ENCODE measurements at regions not wholly inside any gene's neighbourhood (a gene's known extent, or its start where the extent isn't known, plus 50 kb on each side); places are given as distances from the start of the nearest gene placed in this dataset.

- no peaks in the 10 kb centered on the region for H3K4me1 Mint-ChIP-seq (ENCODE audit: low read depth)
- no peaks in the 10 kb centered on the region for H3K27me3 Mint-ChIP-seq (ENCODE audit: low read depth)
- no peaks in the 10 kb centered on the region for H3K36me3 Mint-ChIP-seq (ENCODE audit: low read depth)
- H3K27ac Mint-ChIP-seq = no peak overlapping the region
- no peak overlapping the region for H3K4me3 Mint-ChIP-seq
- H3K9me3 Mint-ChIP-seq = no peaks in the 10 kb centered on the region
Measured at GRCh38 chr1:56050911-56051310, 528.5 kb downstream of the PLPP3 start.

DNA sequence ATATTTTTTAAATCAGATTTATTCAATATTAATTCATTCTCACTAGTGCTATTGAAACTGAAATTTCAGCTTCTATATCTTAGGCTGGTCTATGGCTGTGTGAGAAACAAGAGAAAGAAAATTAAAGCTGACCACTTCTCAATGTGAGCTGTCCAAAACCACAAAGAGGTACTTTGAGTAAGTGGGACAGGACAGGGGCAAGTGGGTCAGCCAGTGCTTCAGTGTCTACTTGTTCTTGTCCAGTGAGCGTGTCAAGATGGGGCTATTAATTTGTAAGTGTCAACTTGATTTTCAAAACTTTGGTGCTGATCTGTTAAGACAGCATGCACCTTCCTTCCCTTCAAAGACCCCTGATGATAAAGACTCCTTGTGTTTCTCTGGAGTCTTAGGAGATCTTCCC, 533.9 kb downstream of the PLPP3 start:
- no peak overlapping the region for H3K27ac Mint-ChIP-seq
- H3K4me1 Mint-ChIP-seq (ENCODE audit: low read depth) = no peaks in the 10 kb centered on the region
- no peaks in the 10 kb centered on the region for H3K27me3 Mint-ChIP-seq (ENCODE audit: low read depth)
- H3K36me3 Mint-ChIP-seq (ENCODE audit: low read depth) = no peaks in the 10 kb centered on the region
- no peaks in the 10 kb centered on the region for H3K9me3 Mint-ChIP-seq
- no peak overlapping the region for H3K4me3 Mint-ChIP-seq

GRCh38 chr1:56045062-56045461, 534.3 kb downstream of the PLPP3 start:
- Mint-ChIP-seq H3K36me3 (ENCODE audit: low read depth) (no peaks in the 10 kb centered on the region), H3K27ac (no peak overlapping the region), H3K27me3 (ENCODE audit: low read depth) (no peaks in the 10 kb centered on the region)

GRCh38 chr1:56036479-56036878, 542.9 kb downstream of the PLPP3 start:
- no peaks in the 10 kb centered on the region for H3K9me3 Mint-ChIP-seq
- H3K27ac Mint-ChIP-seq = no peak overlapping the region
- H3K27me3 Mint-ChIP-seq (ENCODE audit: low read depth) = no peaks in the 10 kb centered on the region
- no peaks in the 10 kb centered on the region for H3K36me3 Mint-ChIP-seq (ENCODE audit: low read depth)
- no peak overlapping the region for H3K4me3 Mint-ChIP-seq
- no peaks in the 10 kb centered on the region for H3K4me1 Mint-ChIP-seq (ENCODE audit: low read depth)

More at GRCh38 chr1:56045062-56045461, 534.3 kb downstream of the PLPP3 start:
- Mint-ChIP-seq H3K4me3 (no peak overlapping the region), H3K9me3 (no peaks in the 10 kb centered on the region), H3K4me1 (ENCODE audit: low read depth) (no peaks in the 10 kb centered on the region)

DNA sequence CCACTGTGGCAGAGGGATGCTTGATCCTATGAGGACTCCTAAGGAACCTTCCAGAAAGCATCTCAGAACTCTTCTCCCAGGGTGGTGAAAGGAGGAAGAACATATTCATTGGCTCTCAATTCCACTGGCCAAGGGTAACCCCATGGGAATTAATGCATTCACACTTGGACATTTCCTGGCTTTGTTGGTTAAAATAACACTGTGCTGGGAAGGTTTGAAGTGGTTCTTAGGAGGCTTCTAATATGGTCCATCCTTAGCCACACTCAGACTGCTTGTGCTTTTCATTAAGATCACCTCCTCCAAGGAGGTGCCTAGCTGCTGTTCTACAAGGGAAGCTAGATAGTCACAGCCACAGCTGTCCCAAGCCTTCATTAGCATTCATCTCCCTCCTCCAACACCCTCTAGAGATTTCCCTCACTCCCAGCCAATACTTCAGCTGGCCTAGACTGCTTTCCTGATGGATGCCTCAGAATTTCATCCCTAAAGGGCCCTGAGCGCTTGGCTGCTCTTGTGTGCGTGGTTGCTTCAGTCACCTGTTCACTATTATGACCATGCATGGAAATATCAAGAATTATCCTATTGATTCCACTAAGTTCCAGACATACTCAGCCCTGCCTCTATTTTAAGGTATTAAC, 544.4 kb downstream of the PLPP3 start:
- H3K27me3 Mint-ChIP-seq (ENCODE audit: low read depth) = no peaks in the 10 kb centered on the region
- no peak overlapping the region for H3K4me3 Mint-ChIP-seq
- no peaks in the 10 kb centered on the region for H3K36me3 Mint-ChIP-seq (ENCODE audit: low read depth)
- H3K27ac Mint-ChIP-seq = no peak overlapping the region
- no peaks in the 10 kb centered on the region for H3K4me1 Mint-ChIP-seq (ENCODE audit: low read depth)
- H3K9me3 Mint-ChIP-seq = no peaks in the 10 kb centered on the region

GRCh38 chr1:56034222-56034621, 545.1 kb downstream of the PLPP3 start:
- H3K27me3 Mint-ChIP-seq (ENCODE audit: low read depth) = no peaks in the 10 kb centered on the region
- no peak overlapping the region for H3K27ac Mint-ChIP-seq
- no peak overlapping the region for H3K4me3 Mint-ChIP-seq
- H3K9me3 Mint-ChIP-seq = no peaks in the 10 kb centered on the region
- H3K36me3 Mint-ChIP-seq (ENCODE audit: low read depth) = no peaks in the 10 kb centered on the region
- no peaks in the 10 kb centered on the region for H3K4me1 Mint-ChIP-seq (ENCODE audit: low read depth)

GRCh38 chr1:56033321-56034037, 545.9 kb downstream of the PLPP3 start:
- Mint-ChIP-seq H3K9me3 (no peaks in the 10 kb centered on the region), H3K36me3 (ENCODE audit: low read depth) (no peaks in the 10 kb centered on the region), H3K4me3 (no peak overlapping the region), H3K27ac (no peak overlapping the region), H3K27me3 (ENCODE audit: low read depth) (no peaks in the 10 kb centered on the region), H3K4me1 (ENCODE audit: low read depth) (no peaks in the 10 kb centered on the region)

- Mint-ChIP-seq H3K27me3 (ENCODE audit: low read depth) (no peaks in the 10 kb centered on the region), H3K4me3 (no peak overlapping the region), H3K36me3 (ENCODE audit: low read depth) (no peaks in the 10 kb centered on the region), H3K27ac (no peak overlapping the region), H3K4me1 (ENCODE audit: low read depth) (no peaks in the 10 kb centered on the region), H3K9me3 (no peaks in the 10 kb centered on the region)
Measured at GRCh38 chr1:56032096-56032676, 547.2 kb downstream of the PLPP3 start.

DNA sequence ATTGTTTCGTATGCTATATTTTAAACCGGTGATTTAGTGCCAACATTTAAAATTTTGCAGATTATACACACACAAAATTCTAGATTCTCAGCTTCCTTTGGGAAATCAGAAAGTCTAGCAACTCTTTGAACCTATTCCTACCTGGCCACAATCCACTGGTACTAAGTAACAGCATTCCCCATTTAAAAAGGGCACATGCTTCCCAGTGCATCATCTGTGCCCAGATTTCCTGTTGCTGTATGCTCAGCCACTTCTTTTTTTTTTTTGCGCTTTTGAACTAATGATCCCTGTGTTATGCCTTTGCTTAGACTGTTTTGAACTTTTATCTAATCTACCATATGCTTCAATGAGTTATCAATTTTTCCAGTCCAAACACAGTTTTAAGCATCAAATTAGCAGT, 548.4 kb downstream of the PLPP3 start:
- Mint-ChIP-seq H3K27me3 (ENCODE audit: low read depth) (no peaks in the 10 kb centered on the region), H3K9me3 (no peaks in the 10 kb centered on the region), H3K36me3 (ENCODE audit: low read depth) (no peaks in the 10 kb centered on the region), H3K27ac (no peak overlapping the region), H3K4me1 (ENCODE audit: low read depth) (no peaks in the 10 kb centered on the region), H3K4me3 (no peak overlapping the region)

- Mint-ChIP-seq H3K4me1 (ENCODE audit: low read depth) (no peaks in the 10 kb centered on the region), H3K27ac (no peak overlapping the region), H3K36me3 (ENCODE audit: low read depth) (no peaks in the 10 kb centered on the region), H3K4me3 (no peak overlapping the region), H3K9me3 (no peaks in the 10 kb centered on the region), H3K27me3 (ENCODE audit: low read depth) (no peaks in the 10 kb centered on the region)
Measured at GRCh38 chr1:56029319-56030003, 549.9 kb downstream of the PLPP3 start.

GRCh38 chr1:56028911-56029310, 550.5 kb downstream of the PLPP3 start:
- no peaks in the 10 kb centered on the region for H3K36me3 Mint-ChIP-seq (ENCODE audit: low read depth)
- H3K27ac Mint-ChIP-seq = no peak overlapping the region
- no peaks in the 10 kb centered on the region for H3K27me3 Mint-ChIP-seq (ENCODE audit: low read depth)
- no peaks in the 10 kb centered on the region for H3K4me1 Mint-ChIP-seq (ENCODE audit: low read depth)
- no peaks in the 10 kb centered on the region for H3K9me3 Mint-ChIP-seq
- H3K4me3 Mint-ChIP-seq = no peak overlapping the region

GRCh38 chr1:56028244-56028643, 551.1 kb downstream of the PLPP3 start:
- H3K4me1 Mint-ChIP-seq (ENCODE audit: low read depth) = no peaks in the 10 kb centered on the region
- no peaks in the 10 kb centered on the region for H3K27me3 Mint-ChIP-seq (ENCODE audit: low read depth)
- no peak overlapping the region for H3K27ac Mint-ChIP-seq
- H3K36me3 Mint-ChIP-seq (ENCODE audit: low read depth) = no peaks in the 10 kb centered on the region
- no peaks in the 10 kb centered on the region for H3K9me3 Mint-ChIP-seq
- no peak overlapping the region for H3K4me3 Mint-ChIP-seq

- H3K4me1 Mint-ChIP-seq (ENCODE audit: low read depth) = no peaks in the 10 kb centered on the region
- no peaks in the 10 kb centered on the region for H3K36me3 Mint-ChIP-seq (ENCODE audit: low read depth)
- no peaks in the 10 kb centered on the region for H3K27me3 Mint-ChIP-seq (ENCODE audit: low read depth)
- no peak overlapping the region for H3K27ac Mint-ChIP-seq
- H3K9me3 Mint-ChIP-seq = no peaks in the 10 kb centered on the region
- H3K4me3 Mint-ChIP-seq = no peak overlapping the region
Measured at GRCh38 chr1:56025942-56026341, 553.4 kb downstream of the PLPP3 start.

GRCh38 chr1:56024155-56024554, 555.2 kb downstream of the PLPP3 start:
- Mint-ChIP-seq H3K27ac (no peak overlapping the region), H3K27me3 (ENCODE audit: low read depth) (no peaks in the 10 kb centered on the region), H3K4me3 (no peak overlapping the region), H3K36me3 (ENCODE audit: low read depth) (no peaks in the 10 kb centered on the region), H3K9me3 (no peaks in the 10 kb centered on the region), H3K4me1 (ENCODE audit: low read depth) (no peaks in the 10 kb centered on the region)

- Mint-ChIP-seq H3K4me3 (no peak overlapping the region), H3K36me3 (ENCODE audit: low read depth) (no peaks in the 10 kb centered on the region), H3K9me3 (no peaks in the 10 kb centered on the region), H3K4me1 (ENCODE audit: low read depth) (no peaks in the 10 kb centered on the region), H3K27ac (no peak overlapping the region), H3K27me3 (ENCODE audit: low read depth) (no peaks in the 10 kb centered on the region)
Measured at GRCh38 chr1:56019922-56020321, 559.4 kb downstream of the PLPP3 start.

Data from T-helper 1 cell treated with Interleukin-12 subunit alpha and Interleukin-12 subunit beta and Interleukin-4 antibody, amounts not matched to agents 30 μg/mL and 1 μg/mL, for 36 hours (primary cell).